Glomerular visceral epithelial cell (primary cell): ENCODE measurements at regions not wholly inside any gene's neighbourhood (a gene's known extent, or its start where the extent isn't known, plus 50 kb on each side); places are given as distances from the start of the nearest gene placed in this dataset.
"Not testable (repeated sequence)": the region's sequence is repeated elsewhere in the genome, so short reads cannot be mapped to it uniquely, and the experiment has no call there.

Source experiments
- DNase-seq: peaks from one replicate; pipeline ENCODE4 v3.0.0-alpha.2; 2016; ENCODE audit errors: extremely low spot score

DNA sequence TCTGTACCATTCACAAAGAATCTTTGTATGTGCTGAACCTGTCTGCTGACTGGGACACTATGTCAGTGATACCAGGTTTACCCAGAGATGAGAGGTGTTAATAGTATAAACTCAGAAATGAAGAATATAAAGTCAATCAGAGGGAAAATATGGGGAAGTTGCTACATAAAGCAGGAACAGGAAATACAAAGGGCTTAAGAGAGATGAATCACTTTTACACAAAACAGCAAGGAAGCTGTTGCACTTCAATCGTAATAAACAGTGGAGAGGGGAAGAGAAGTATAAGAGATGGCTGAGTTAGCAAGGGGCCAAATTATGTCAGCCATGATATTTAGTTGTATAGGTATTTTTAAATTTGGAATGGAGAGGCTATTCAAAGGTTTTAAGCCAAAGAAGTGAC is 890.2 kb upstream of the NCAM2 start:
- no peak for DNase-seq

DNA sequence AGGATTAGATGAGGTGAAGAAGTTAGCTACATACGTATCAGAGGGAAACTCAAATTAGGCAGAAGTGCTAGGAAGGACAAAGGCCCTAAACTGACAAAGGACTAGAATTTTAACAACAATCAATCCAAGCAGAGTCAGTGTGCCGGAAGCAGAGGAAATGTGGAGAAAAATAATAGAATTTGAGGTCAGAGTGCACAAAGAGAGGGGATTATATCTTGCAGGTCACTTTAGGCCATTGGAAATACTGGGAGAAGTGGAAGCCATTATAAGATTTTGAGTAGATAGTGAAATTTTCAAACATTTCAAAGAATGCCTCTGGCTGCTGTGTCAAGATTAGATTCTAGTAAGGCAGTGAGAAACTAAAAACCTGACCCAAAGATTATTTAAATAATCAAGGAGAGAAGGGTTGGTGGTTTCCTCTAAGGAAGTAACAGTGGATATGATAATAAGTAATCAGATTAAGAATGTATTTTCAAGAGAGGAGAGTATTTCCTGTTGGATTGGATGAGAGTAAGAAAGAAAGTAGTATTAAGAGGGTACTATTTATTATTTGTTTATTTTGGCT is 889.2 kb upstream of the NCAM2 start:
- no peak for DNase-seq

DNA sequence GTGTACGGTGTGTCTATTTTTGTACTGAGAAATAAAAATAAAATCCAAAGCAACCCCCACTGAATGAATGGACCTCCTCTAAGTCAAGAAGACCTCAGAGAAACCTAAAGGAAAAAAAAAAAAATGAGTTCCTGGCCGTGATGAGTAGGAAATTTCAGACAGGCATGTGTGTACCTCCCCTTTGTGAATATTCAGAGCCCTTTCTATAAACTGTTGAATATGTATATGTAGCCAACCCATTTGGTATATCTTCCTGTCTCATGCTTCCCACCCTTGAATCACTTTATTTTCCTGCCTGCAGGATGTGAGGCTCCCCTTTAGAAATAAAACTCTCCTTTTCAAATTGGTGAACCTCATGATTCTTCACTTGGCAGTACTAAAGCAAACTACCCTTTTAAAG is 887.8 kb upstream of the NCAM2 start:
- DNase-seq: no peak

- DNase-seq: no peak
Measured at GRCh38 chr21:20151741-20152140, 846.5 kb upstream of the NCAM2 start.

DNA sequence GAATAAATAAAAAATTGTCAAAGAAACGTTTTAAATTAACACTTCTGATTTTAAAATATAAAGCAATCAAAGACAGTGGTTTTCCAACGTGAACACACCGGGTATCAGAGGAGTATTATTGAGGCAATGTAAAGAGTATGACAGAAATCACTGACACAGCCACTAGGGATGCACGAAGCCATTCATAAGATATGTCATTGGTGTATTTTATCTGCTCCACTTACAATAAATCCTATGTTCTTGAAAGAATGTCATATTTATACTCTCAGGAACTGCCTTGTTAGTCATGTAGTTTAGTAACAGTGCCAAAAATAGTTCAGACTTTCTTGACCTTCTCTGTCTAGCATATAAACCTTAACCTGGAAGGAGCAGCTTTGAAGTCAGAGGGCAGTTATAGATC is 835.0 kb upstream of the NCAM2 start:
- no peak for DNase-seq

GRCh38 chr21:20167059-20167458 is 831.1 kb upstream of the NCAM2 start:
- DNase-seq: no peak

DNA sequence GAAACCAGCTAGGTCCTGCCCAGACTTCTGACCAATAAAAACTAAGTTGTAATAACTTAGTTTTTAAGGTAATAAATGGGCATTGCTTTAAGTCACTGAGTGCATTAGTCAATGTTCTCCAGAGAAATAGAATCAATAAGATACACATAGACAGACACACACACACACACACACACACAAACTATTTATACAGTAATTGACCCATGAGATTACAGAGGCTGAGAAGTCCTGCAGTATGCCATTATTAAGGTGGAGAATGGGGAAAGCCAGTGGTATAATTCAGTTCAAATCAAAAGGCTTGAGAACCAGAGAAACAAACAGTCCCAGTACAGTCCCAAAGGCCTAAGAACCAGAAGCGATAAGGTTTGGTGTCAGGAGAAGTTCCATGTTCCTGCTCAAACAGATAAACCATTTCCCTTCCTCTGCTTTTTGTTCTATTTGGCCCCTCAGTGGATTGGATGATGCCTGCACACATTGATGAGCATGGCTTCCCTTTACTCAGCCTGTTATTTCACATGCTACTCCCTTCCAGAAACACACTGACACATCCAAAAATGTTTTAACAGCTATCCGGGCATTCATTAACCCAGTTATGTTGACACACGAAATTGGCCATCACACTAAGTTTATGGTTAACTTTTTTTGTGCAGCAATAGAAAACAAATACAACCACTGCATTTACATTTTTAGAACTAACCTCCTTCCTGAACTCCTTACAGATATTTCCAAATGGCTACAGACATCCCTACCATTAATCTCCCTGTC is 828.2 kb upstream of the NCAM2 start:
- no peak for DNase-seq

- DNase-seq: no peak
Measured at GRCh38 chr21:20186186-20186585, 812.0 kb upstream of the NCAM2 start.

GRCh38 chr21:20187028-20187427 is 811.2 kb upstream of the NCAM2 start:
- DNase-seq: no peak

DNA sequence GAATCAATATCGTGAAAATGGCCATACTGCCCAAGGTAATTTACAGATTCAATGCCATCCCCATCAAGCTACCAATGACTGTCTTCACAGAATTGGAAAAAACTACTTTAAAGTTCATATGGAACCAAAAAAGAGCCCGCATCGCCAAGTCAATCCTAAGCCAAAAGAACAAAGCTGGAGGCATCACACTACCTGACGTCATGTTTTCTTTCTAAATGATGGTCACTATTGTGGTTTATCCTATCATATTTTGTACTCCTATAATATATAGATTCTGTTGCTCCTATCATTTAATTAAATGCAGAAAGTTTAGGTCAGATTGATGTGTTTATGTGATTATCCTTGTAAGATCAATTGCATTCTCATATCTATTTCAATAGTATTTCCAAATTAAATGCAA is 796.9 kb upstream of the NCAM2 start:
- DNase-seq: not testable (repeated sequence)

DNA sequence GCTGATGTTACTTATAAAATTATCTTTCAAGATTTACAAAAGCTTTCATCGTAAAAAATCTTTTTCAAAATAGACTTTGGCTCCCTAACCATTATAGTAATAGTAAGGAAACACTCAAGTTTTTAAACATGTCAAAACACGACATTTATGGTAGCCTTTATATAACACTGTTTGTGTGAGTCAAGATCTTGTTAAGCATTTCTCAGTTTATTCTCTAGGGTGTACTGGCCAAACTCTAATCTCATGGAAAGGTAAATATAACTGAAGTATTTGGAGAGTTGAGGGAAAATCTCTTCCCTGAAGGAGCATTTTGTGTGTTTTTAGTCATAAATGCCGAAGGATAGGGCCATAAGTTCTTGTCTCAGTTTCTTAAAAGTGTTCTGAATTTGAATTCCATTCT is 790.9 kb upstream of the NCAM2 start:
- no peak for DNase-seq

- DNase-seq: no peak
Measured at GRCh38 chr21:20215959-20216358, 782.2 kb upstream of the NCAM2 start.

GRCh38 chr21:20220586-20220985 is 777.6 kb upstream of the NCAM2 start:
- DNase-seq: no peak

GRCh38 chr21:20221981-20222380 is 776.2 kb upstream of the NCAM2 start:
- DNase-seq: not testable (repeated sequence)

GRCh38 chr21:20236649-20237048 is 761.6 kb upstream of the NCAM2 start:
- not testable (repeated sequence) for DNase-seq

GRCh38 chr21:20249401-20249800 is 748.8 kb upstream of the NCAM2 start:
- no peak for DNase-seq

DNA sequence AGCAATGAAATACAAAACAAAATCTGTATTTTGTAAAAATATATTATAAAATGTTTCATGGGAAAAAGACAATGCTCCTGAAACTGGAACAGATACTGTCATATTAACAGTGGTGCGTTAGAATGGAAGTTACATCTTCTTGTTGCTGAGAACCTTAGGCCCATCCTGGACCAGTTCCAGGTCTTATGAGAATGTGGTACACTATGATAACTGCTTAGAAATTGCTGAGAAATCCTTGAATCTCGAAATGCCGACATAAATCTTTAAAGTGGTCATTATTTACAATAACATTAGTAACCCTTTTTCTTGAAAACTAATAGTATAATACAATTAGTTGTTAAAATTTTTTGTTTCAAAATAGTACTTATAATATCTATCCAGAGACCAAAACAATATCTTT is 747.9 kb upstream of the NCAM2 start:
- DNase-seq: no peak

DNA sequence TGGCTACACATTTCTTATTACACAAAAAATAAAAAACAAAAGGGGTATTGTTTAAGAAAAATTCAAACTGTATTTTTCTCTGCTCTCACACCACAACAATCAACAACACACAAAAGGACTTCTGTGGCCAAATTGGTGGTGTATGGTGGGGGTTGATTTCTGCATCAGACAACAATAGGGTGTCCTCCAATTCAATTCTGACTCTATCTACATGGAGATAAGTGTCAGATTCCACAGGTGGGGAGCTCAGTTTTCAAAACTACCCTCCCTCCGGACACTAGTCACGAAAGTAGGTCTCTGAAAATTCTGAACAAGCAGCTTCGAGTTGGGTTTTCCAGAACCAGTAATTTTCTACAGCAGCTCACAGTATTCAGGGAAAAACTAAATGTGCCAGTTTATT is 744.9 kb upstream of the NCAM2 start:
- no peak for DNase-seq

- no peak for DNase-seq
Measured at GRCh38 chr21:20254964-20255363, 743.2 kb upstream of the NCAM2 start.

GRCh38 chr21:20257052-20257740 is 741.0 kb upstream of the NCAM2 start:
- DNase-seq: no peak

DNA sequence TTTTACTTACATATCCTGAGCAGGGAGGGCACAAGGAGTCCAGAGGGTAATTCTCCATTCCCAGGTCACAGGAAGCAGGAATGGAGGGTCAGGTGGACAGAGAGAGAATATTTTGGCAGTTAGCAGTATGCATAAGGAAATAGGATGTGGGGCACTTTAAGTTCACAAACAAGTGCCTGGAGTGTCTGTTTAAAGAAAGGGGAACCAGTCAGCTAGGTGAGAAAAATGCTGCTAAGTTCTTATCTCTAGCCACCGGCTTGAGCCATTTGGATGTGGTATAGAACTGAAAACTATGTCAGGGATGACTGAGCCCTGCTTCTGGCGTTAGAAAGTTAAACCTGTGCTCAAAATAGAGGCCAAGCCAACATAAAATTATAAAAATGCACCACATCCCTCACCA is 739.7 kb upstream of the NCAM2 start:
- no peak for DNase-seq

DNA sequence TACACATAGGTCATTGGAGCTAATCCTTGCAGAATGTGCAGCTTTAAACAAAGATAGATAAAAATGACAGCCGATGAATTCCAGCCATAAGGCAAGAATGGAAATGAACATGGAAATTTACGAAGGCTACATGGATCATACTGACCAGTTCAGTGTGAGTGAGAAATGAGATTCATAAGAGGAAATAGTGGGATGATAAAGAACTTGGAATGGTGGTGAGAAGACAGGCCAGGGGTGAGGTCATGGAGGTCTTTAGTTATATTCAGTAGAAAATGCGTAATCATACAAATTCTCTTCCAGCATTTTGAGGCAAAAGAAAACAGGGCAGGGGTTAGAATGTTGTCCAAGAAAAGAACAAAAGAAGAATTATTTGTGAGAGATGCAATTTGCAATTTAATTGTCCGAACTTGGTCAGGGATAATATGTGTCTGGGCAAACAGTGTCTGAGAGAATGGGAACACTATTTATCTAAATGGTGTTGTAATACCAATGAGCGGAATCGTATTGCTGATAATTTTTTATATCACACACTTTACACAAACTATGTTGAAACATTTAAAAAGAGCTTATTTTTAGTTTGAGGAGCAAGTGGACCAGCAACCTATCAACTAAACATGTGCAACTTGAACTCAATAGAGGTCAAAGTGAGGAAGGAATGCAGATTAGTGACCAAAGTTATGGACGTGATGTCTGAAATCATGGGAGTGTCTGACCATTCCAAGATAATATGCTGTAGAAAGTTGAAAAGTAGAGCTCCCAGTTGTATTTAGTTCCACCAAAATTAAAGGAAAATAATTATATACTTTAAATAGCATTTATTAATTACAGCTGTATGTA is 739.0 kb upstream of the NCAM2 start:
- no peak for DNase-seq
